Calu3 (cell line): ENCODE measurements at regions not wholly inside any gene's neighbourhood (a gene's known extent, or its start where the extent isn't known, plus 50 kb on each side); places are given as distances from the start of the nearest gene placed in this dataset.

Source experiments
- BruUV-seq: library from RNA; stranded (reverse); fragments of 400-500 nt; replicated peaks from 2 replicates; lab custom pipeline; 2021; lab: Mats Ljungman, UMichigan
- CTCF ChIA-PET: fragments of 300-600 bp; sonication (Branson Sonifier 250); formaldehyde crosslinking; loops from one replicate; lab custom pipeline; 2022; ENCODE audit warnings: antibody characterized with exemption; lab: Charles Lee
- DNase-seq: peaks from one replicate; pipeline ENCODE4 v3.0.0; 2022
- H3K27ac Mint-ChIP-seq: one replicate; pipeline ENCODE4 v1.8.0; 2022; ENCODE audit warnings: mixed read lengths; ENCODE audit not compliant: unreplicated experiment
- H3K27me3 Mint-ChIP-seq: one replicate; pipeline ENCODE4 v1.8.0; 2022; ENCODE audit warnings: mixed read lengths; ENCODE audit not compliant: unreplicated experiment
- H3K36me3 Mint-ChIP-seq: one replicate; pipeline ENCODE4 v1.8.0; 2022; ENCODE audit warnings: mild to moderate bottlenecking, moderate library complexity, mixed read lengths; ENCODE audit not compliant: insufficient read depth, unreplicated experiment
- H3K4me1 Mint-ChIP-seq: one replicate; pipeline ENCODE4 v1.8.0; 2022; ENCODE audit warnings: mild to moderate bottlenecking, low read depth, mixed read lengths; ENCODE audit not compliant: unreplicated experiment
- H3K4me3 Mint-ChIP-seq: one replicate; pipeline ENCODE4 v1.8.0; 2022; ENCODE audit warnings: mild to moderate bottlenecking, low read depth, moderate library complexity, mixed read lengths; ENCODE audit not compliant: unreplicated experiment
- H3K9me3 Mint-ChIP-seq: one replicate; pipeline ENCODE4 v1.8.0; 2022; ENCODE audit warnings: low read depth, mixed read lengths; ENCODE audit not compliant: unreplicated experiment
- CTCF ChIP-seq: fragments of 200-600 bp; IDR thresholded peaks from one replicate; pipeline ENCODE4 v1.8.0; 2022; ENCODE audit warnings: antibody characterized with exemption; ENCODE audit not compliant: unreplicated experiment
- intact Hi-C: fragments of 100-400 bp; cut with micrococcal nuclease; formaldehyde crosslinking; loops from one replicate; pipeline ENCODE4 v1.10.0; 2022; ENCODE audit not compliant: unreplicated experiment

- no peaks in the 10 kb centered on the region for H3K36me3 Mint-ChIP-seq
- no peaks in the 10 kb centered on the region for H3K4me1 Mint-ChIP-seq
- peaks cover 3% of the 10 kb centered on the region for H3K9me3 Mint-ChIP-seq
- no peak overlapping the region for H3K4me3 Mint-ChIP-seq
- no peak for DNase-seq
- BruUV-seq: no TSS peak
- H3K27me3 Mint-ChIP-seq: peaks cover 8% of the 10 kb centered on the region
- intact Hi-C loops: no loop called here
- TF ChIP-seq CTCF: no peak
- CTCF ChIA-PET: no interaction called here
- H3K27ac Mint-ChIP-seq: no peak overlapping the region
These were observed 347.8 kb upstream of the LMCD1 start for GRCh38 chr3:8153800-8154199.

GRCh38 chr3:8154617-8155016 is 347.0 kb upstream of the LMCD1 start:
- H3K4me3 Mint-ChIP-seq: no peak overlapping the region
- no peaks in the 10 kb centered on the region for H3K4me1 Mint-ChIP-seq
- H3K27me3 Mint-ChIP-seq: peaks cover 13% of the 10 kb centered on the region
- no peaks in the 10 kb centered on the region for H3K36me3 Mint-ChIP-seq
- intact Hi-C loops: no loop called here
- no TSS peak for BruUV-seq
- no peak for TF ChIP-seq CTCF
- H3K9me3 Mint-ChIP-seq: peaks cover 3% of the 10 kb centered on the region
- CTCF ChIA-PET: no interaction called here
- no peak for DNase-seq
- no peak overlapping the region for H3K27ac Mint-ChIP-seq

- H3K9me3 Mint-ChIP-seq: peaks cover 3% of the 10 kb centered on the region
- H3K27ac Mint-ChIP-seq: no peak overlapping the region
- H3K36me3 Mint-ChIP-seq: no peaks in the 10 kb centered on the region
- no peak for TF ChIP-seq CTCF
- H3K27me3 Mint-ChIP-seq: peaks cover 13% of the 10 kb centered on the region
- CTCF ChIA-PET: no interaction called here
- no peak overlapping the region for H3K4me3 Mint-ChIP-seq
- DNase-seq: no peak
- no TSS peak for BruUV-seq
- no peaks in the 10 kb centered on the region for H3K4me1 Mint-ChIP-seq
- intact Hi-C loops: no loop called here
These were observed 345.5 kb upstream of the LMCD1 start for GRCh38 chr3:8156138-8156537.

- Mint-ChIP-seq H3K9me3 (peaks cover 3% of the 10 kb centered on the region), H3K36me3 (no peaks in the 10 kb centered on the region), H3K4me3 (no peak overlapping the region), H3K4me1 (no peaks in the 10 kb centered on the region), H3K27ac (no peak overlapping the region), H3K27me3 (peaks cover 13% of the 10 kb centered on the region)
- DNase-seq: no peak
- BruUV-seq: no TSS peak
- intact Hi-C loops: no loop called here
- no peak for TF ChIP-seq CTCF
- CTCF ChIA-PET: no interaction called here
These were observed 344.8 kb upstream of the LMCD1 start for GRCh38 chr3:8156831-8157230.
